HG03280 (cell line): ENCODE measurements at regions not wholly inside any gene's neighbourhood (a gene's known extent, or its start where the extent isn't known, plus 50 kb on each side); places are given as distances from the start of the nearest gene placed in this dataset.
A peak's percentile ranks its signal among the peaks of the same experiment; 100 is the strongest.
"Not testable (repeated sequence)": the region's sequence is repeated elsewhere in the genome, so short reads cannot be mapped to it uniquely, and the experiment has no call there.

Experiments
- ATAC-seq: cut with Tn5 transposase; IDR thresholded peaks from one replicate; pipeline ENCODE4 v1.9.1; 2021; ENCODE audit warnings: mild to moderate bottlenecking, moderate library complexity; ENCODE audit not compliant: unreplicated experiment

GRCh38 chr3:168802766-168803165 lies 707.0 kb upstream of the GOLIM4 start:
- no peak for ATAC-seq

GRCh38 chr3:168801794-168802193 lies 706.1 kb upstream of the GOLIM4 start:
- ATAC-seq, result no peak

GRCh38 chr3:168796339-168796738 lies 700.6 kb upstream of the GOLIM4 start:
- ATAC-seq, result no peak

- no peak for ATAC-seq
Measured at GRCh38 chr3:168794427-168794826, 698.7 kb upstream of the GOLIM4 start.

GRCh38 chr3:168782193-168782592 lies 686.5 kb upstream of the GOLIM4 start:
- no peak for ATAC-seq

GRCh38 chr3:168779970-168780645 lies 684.4 kb upstream of the GOLIM4 start:
- not testable (repeated sequence) for ATAC-seq

GRCh38 chr3:168753724-168754123 lies 658.0 kb upstream of the GOLIM4 start:
- no peak for ATAC-seq

- ATAC-seq, result no peak
Measured at GRCh38 chr3:168752339-168752738, 656.6 kb upstream of the GOLIM4 start.

GRCh38 chr3:168747697-168748096 lies 652.0 kb upstream of the GOLIM4 start:
- ATAC-seq, result no peak

GRCh38 chr3:168738527-168739325 lies 643.0 kb upstream of the GOLIM4 start:
- no peak for ATAC-seq

- ATAC-seq, result no peak
Measured at GRCh38 chr3:168736202-168736601, 640.5 kb upstream of the GOLIM4 start.

GRCh38 chr3:168730073-168730472 lies 634.3 kb upstream of the GOLIM4 start:
- no peak for ATAC-seq

GRCh38 chr3:168722091-168722490 lies 626.4 kb upstream of the GOLIM4 start:
- no peak for ATAC-seq

- peak; percentile 89 for ATAC-seq
Measured at GRCh38 chr3:168714609-168715240, 619.0 kb upstream of the GOLIM4 start.

- ATAC-seq, result no peak
Measured at GRCh38 chr3:168709073-168709472, 613.3 kb upstream of the GOLIM4 start.

GRCh38 chr3:168707900-168708299 lies 612.2 kb upstream of the GOLIM4 start:
- ATAC-seq, result no peak

GRCh38 chr3:168705412-168705811 lies 609.7 kb upstream of the GOLIM4 start:
- no peak for ATAC-seq

- no peak for ATAC-seq
Measured at GRCh38 chr3:168696051-168696450, 600.3 kb upstream of the GOLIM4 start.

- ATAC-seq, result no peak
Measured at GRCh38 chr3:168693870-168694269, 598.1 kb upstream of the GOLIM4 start.

- no peak for ATAC-seq
Measured at GRCh38 chr3:168688267-168688666, 592.5 kb upstream of the GOLIM4 start.

GRCh38 chr3:168684519-168684918 lies 588.8 kb upstream of the GOLIM4 start:
- no peak for ATAC-seq

GRCh38 chr3:168678730-168679129 lies 583.0 kb upstream of the GOLIM4 start:
- ATAC-seq, result no peak
